ENCODE measurements at regions not wholly inside any gene's neighbourhood (a gene's known extent, or its start where the extent isn't known, plus 50 kb on each side); places are given as distances from the start of the nearest gene placed in this dataset.
"Not testable (repeated sequence)": the region's sequence is repeated elsewhere in the genome, so short reads cannot be mapped to it uniquely, and the experiment has no call there.

GRCh38 chr20:29296256-29297230, 1960.9 kb upstream of the DEFB115 start:
- DNase-seq = no peak

- no peak for DNase-seq
Measured at GRCh38 chr20:29297411-29298270, 1959.8 kb upstream of the DEFB115 start.

DNA sequence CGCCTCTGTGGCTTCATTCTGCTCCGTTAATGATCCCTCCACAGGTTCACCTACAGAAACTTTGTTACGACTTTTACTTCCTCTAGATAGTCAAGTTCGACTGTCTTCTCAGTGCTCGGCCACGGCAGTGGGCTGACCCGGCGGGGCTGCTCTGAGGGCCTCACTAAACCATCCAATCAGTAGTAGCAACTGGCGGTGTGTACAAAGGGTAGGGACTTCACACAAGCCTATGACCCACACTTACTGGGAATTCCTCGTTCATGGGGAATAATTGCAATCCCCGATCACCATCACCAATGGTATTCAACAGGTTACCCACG, 1959.2 kb upstream of the DEFB115 start:
- no peak for DNase-seq

GRCh38 chr20:29298759-29299613, 1958.5 kb upstream of the DEFB115 start:
- DNase-seq = no peak

GRCh38 chr20:29299811-29300578, 1957.5 kb upstream of the DEFB115 start:
- DNase-seq = no peak

GRCh38 chr20:29300579-29301551, 1956.6 kb upstream of the DEFB115 start:
- DNase-seq = no peak

GRCh38 chr20:29301624-29302259, 1955.7 kb upstream of the DEFB115 start:
- no peak for DNase-seq

- no peak for DNase-seq
Measured at GRCh38 chr20:29302979-29303644, 1954.4 kb upstream of the DEFB115 start.

- peak in 1 of 2 donors; percentile 7 for DNase-seq
Measured at GRCh38 chr20:29306390-29307072, 1950.9 kb upstream of the DEFB115 start.

DNA sequence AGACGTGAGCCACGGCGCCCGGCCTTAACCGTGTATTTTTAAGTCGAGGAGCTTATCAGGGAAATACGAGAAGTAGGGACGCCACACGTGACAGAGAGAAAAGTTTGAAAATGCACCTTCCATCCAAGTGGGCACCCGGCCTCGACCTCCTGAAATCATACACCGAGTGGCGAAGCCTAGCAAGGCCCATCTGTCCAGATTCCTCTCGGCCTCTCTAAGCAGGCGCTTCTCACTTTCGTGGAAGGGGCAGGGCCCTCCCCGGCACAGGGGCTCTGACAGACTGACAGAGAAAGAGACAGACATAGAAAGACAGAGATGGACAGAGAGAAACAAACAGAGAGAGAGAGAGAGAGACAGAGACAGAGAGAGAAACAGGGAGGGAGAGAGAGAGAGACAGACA, 1950.0 kb upstream of the DEFB115 start:
- DNase-seq = not testable (repeated sequence)

DNA sequence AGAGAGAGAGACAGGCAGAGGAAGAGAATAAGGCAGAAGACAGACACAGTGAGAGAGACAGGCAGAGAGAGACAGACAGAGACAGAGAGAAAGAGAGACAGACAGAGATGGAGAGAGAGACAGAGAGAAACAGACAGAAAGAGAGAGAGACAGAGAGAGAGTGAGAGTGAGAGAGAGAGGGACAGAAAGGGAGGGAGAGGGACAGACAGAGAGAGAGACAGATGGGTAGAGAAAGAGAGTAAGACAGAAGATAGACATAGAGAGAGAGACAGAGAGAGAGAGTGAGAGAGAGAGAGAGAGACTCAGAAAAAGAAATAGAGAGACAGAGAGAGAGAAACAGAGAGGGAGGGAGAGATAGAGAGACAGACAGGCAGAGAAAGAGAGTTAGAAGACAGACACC, 1948.5 kb upstream of the DEFB115 start:
- not testable (repeated sequence) for DNase-seq

DNA sequence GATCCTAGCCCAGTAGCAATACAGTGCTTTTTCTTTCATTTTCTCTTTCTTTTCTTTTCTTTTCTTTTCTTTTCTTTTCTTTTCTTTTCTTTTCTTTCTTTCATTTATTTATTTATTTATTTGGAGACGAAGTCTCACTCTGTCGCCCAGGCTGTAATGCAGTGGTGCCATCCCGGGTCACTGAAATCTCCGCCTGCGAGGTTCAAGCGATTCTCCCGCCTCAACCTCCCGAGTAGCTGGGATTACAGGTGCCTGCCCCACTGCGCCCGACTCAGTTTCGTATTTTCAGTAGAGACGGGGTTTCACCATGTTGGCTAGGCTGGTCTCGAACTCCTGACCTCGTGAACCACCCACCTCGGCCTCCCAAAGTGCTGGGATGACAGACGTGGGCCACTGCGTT, 1948.0 kb upstream of the DEFB115 start:
- DNase-seq = not testable (repeated sequence)

- DNase-seq = not testable (repeated sequence)
Measured at GRCh38 chr20:29311046-29311445, 1946.4 kb upstream of the DEFB115 start.

DNA sequence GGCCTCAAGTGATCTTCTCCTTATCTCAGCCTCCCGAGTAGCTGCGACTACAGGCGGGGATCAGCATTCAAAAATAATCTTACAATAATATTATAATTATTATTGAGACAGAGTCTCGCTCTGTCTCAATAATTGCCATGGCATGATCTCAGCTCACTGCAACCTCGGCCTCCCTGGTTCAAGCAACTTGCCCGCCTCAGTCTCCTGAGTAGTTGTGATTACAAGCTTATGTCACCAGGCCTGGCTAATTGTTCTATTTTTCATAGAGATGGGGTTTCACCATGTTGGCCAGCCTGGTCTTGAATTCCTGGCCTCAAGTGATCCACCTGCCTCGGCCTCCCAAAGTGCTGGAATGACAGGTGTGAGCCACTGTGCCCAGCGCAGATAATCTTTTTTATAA, 1944.8 kb upstream of the DEFB115 start:
- DNase-seq = not testable (repeated sequence)

DNA sequence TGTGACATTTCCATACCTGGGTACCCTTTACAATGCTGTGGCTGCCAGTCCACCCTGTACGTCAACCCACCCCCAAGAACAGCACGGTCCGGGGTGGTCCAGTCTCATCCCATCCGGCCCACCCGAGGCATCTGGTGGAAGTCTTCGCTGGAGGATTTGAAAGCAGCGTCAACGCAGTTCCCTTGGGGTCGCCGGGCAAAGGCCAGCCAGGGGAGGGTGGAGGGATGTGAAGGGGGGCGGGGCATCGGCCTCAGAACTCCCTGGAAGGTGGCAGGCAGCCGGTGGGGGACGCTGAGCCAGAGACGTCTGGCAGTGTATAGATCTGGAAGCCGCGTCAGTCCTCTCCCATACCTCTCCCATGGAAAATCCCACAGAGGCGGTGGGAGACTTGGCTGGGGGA, 1944.0 kb upstream of the DEFB115 start:
- no peak for DNase-seq

- DNase-seq = no peak
Measured at GRCh38 chr20:29314294-29314693, 1943.2 kb upstream of the DEFB115 start.

GRCh38 chr20:29318871-29319461, 1938.5 kb upstream of the DEFB115 start:
- no peak for DNase-seq

DNA sequence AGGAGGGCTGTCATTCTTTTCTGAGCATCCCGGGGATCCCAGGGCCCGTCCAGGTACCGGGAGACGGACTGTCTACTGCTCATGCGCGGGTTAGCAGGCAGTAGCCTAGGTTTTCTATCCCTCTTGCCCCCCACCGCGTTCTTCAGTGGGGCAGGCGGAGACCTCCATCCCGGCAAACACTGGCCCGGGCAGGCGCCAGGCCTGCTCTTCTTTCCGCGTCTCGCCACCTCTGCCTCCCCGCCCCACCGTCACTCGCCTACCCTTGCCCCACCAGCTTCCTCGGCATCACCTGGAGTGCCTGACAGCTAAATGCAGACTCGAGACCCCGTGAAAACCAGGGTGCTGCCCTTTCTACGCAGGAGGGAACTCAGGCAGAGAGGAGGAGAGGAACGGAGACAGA, 1937.7 kb upstream of the DEFB115 start:
- DNase-seq = no peak

Measured in CD4-positive, alpha-beta T cell treated with Interleukin-1 beta for 1 hour (primary cell).